HepG2 (cell line): ENCODE measurements at regions not wholly inside any gene's neighbourhood (a gene's known extent, or its start where the extent isn't known, plus 50 kb on each side); places are given as distances from the start of the nearest gene placed in this dataset.

Experiments used
- ARID2 ChIP-seq: sonication (generic); formaldehyde crosslinking; IDR thresholded peaks from 2 replicates; pipeline ENCODE4 v1.8.1; 2022; ENCODE audit warnings: mild to moderate bottlenecking, missing genetic modification reagents, borderline replicate concordance
- KLF13 ChIP-seq: sonication (generic); formaldehyde crosslinking; IDR thresholded peaks from 2 replicates; pipeline ENCODE4 v1.4.0; 2020; ENCODE audit warnings: mild to moderate bottlenecking, missing genetic modification reagents
- MBD4 ChIP-seq: IDR thresholded peaks from 2 replicates; pipeline ENCODE4 v1.6.1; 2012; ENCODE audit warnings: low read length, inconsistent platforms, borderline replicate concordance
- STAT5B ChIP-seq: sonication (generic); formaldehyde crosslinking; IDR thresholded peaks from 2 replicates; pipeline ENCODE4 v1.4.0; 2020; ENCODE audit warnings: missing genetic modification reagents
- ZC3H4 ChIP-seq: sonication (generic); formaldehyde crosslinking; IDR thresholded peaks from 2 replicates; pipeline ENCODE4 v1.4.0; 2020; ENCODE audit warnings: missing genetic modification reagents, borderline replicate concordance
- ZNF24 ChIP-seq: fragments of 450-650 bp; IDR thresholded peaks from 2 replicates; pipeline ENCODE4 v1.6.1; 2017; ENCODE audit warnings: antibody characterized with exemption, mild to moderate bottlenecking
- ZNF547 ChIP-seq: sonication (generic); formaldehyde crosslinking; IDR thresholded peaks from 2 replicates; pipeline ENCODE4 v1.5.1; 2020; ENCODE audit warnings: mild to moderate bottlenecking, missing genetic modification reagents
- TF ChIP-seq, protein P1 (sequence below): sonication (generic); formaldehyde crosslinking; IDR thresholded peaks from 2 replicates; pipeline ENCODE4 v1.4.0; 2020; ENCODE audit warnings: missing genetic modification reagents

DNA sequence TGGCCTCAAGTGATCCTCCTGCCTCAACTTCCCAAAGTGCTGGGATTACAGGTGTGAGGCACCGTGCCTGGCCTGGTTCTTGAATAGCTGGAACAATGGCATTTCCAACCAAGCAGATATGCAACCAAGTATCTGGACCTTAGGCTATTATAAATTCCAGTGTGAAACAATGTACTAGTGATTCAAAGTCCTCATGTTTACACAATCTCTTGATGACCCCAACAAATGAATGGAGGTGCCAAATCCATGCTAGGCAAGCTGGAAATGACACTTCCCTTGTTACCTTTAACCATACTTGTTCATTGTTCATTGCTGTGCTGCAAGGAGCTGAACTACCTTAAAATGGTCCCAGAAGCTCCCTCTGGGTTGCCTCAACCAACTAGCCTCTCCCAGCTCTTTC, 282.2 kb upstream of the KLF14 start:
- no peak for TF ChIP-seq STAT5B (CRISPR knock-in tag)
- TF ChIP-seq ZNF547 (CRISPR knock-in tag), result no peak
- TF ChIP-seq ARID2 (CRISPR knock-in tag), result no peak
- no peak for TF ChIP-seq ZNF24
- TF ChIP-seq, protein P1, sequence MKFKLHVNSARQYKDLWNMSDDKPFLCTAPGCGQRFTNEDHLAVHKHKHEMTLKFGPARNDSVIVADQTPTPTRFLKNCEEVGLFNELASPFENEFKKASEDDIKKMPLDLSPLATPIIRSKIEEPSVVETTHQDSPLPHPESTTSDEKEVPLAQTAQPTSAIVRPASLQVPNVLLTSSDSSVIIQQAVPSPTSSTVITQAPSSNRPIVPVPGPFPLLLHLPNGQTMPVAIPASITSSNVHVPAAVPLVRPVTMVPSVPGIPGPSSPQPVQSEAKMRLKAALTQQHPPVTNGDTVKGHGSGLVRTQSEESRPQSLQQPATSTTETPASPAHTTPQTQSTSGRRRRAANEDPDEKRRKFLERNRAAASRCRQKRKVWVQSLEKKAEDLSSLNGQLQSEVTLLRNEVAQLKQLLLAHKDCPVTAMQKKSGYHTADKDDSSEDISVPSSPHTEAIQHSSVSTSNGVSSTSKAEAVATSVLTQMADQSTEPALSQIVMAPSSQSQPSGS (CRISPR knock-in tag), result no peak
- TF ChIP-seq MBD4, result no peak
- TF ChIP-seq KLF13 (CRISPR knock-in tag), result no peak
- TF ChIP-seq ZC3H4, result no peak
